ENCODE measurements at regions not wholly inside any gene's neighbourhood (a gene's known extent, or its start where the extent isn't known, plus 50 kb on each side); places are given as distances from the start of the nearest gene placed in this dataset.

DNA sequence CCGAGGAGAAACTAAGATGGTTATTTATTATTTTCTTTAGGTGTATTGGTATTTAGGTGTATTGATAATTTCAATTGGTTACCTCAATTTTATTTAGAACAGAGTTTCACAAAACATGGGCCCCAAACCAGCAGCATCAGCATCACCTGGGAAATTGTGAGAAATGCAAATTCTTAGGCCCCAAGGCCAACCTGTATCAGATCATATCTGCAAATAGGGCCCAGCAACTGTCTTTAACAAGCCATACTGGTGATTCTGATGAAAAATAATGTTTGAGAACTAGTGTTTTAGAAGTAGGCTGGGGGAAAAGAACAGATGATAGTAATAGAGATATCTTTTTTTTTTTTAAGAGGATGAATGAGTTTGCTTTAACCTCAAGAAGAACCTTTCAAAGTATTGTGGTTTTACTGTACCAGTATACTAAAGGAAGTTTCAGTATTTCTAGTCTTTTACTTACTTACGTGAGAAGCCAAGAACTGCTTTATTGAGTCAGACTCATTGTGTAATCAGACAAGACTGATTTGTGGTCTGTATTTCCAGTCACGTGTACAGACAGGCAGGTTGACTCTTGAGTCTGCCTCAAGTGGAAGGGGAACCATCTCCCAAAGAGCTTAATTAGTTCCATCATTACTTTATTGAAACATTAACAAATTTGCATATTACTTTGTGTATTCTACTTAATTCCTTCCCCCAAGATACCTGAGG is 60.4 kb upstream of the GAREM1 start:
- no peak for DNase-seq
- no peaks in the 10 kb centered on the region for H3K9me3 ChIP-seq
- no peaks in the 10 kb centered on the region for H3K27me3 ChIP-seq
- no peaks in the 10 kb centered on the region for H3K4me1 ChIP-seq
- H3K36me3 ChIP-seq, result no peaks in the 10 kb centered on the region
- TF ChIP-seq, protein P1, sequence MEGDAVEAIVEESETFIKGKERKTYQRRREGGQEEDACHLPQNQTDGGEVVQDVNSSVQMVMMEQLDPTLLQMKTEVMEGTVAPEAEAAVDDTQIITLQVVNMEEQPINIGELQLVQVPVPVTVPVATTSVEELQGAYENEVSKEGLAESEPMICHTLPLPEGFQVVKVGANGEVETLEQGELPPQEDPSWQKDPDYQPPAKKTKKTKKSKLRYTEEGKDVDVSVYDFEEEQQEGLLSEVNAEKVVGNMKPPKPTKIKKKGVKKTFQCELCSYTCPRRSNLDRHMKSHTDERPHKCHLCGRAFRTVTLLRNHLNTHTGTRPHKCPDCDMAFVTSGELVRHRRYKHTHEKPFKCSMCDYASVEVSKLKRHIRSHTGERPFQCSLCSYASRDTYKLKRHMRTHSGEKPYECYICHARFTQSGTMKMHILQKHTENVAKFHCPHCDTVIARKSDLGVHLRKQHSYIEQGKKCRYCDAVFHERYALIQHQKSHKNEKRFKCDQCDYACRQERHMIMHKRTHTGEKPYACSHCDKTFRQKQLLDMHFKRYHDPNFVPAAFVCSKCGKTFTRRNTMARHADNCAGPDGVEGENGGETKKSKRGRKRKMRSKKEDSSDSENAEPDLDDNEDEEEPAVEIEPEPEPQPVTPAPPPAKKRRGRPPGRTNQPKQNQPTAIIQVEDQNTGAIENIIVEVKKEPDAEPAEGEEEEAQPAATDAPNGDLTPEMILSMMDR (IDR thresholded peaks at IDR 0.05; ENCODE audit: low read depth, low read length), result no peak
- H3K4me3 ChIP-seq (ENCODE audit: low read depth, low read length), result no peak overlapping the region

- Histone ChIP-seq H3K27me3 (no peaks in the 10 kb centered on the region), H3K4me1 (no peaks in the 10 kb centered on the region), H3K9me3 (no peaks in the 10 kb centered on the region), H3K36me3 (no peaks in the 10 kb centered on the region), H3K4me3 (ENCODE audit: low read depth, low read length) (no peak overlapping the region)
- DNase-seq, result no peak
- TF ChIP-seq, protein P1 (IDR thresholded peaks at IDR 0.05; ENCODE audit: low read depth, low read length), result no peak
These were observed 59.2 kb upstream of the GAREM1 start for GRCh38 chr18:32529722-32530420.

GRCh38 chr18:32520771-32521170 is 50.1 kb upstream of the GAREM1 start:
- DNase-seq, result no peak
- H3K36me3 ChIP-seq, result no peaks in the 10 kb centered on the region
- H3K27me3 ChIP-seq, result no peaks in the 10 kb centered on the region
- no peaks in the 10 kb centered on the region for H3K9me3 ChIP-seq
- H3K4me3 ChIP-seq (ENCODE audit: low read depth, low read length), result no peak overlapping the region
- TF ChIP-seq, protein P1 (IDR thresholded peaks at IDR 0.05; ENCODE audit: low read depth, low read length), result no peak
- no peaks in the 10 kb centered on the region for H3K4me1 ChIP-seq
